K562 (cell line): ENCODE measurements at regions not wholly inside any gene's neighbourhood (a gene's known extent, or its start where the extent isn't known, plus 50 kb on each side); places are given as distances from the start of the nearest gene placed in this dataset.
A peak's percentile ranks its signal among the peaks of the same experiment; 100 is the strongest.

ENCODE experiments used
- BACH1 ChIP-seq: fragments of 200-800 bp; sonication (Bioruptor generic); IDR thresholded peaks from 2 replicates; pipeline ENCODE4 v1.6.1; 2016; ENCODE audit warnings: missing genetic modification characterization, missing compliant biosample characterization
- BDP1 ChIP-seq: IDR thresholded peaks from 3 replicates; pipeline ENCODE4 v1.6.1; 2011; ENCODE audit not compliant: insufficient read length, insufficient read depth
- BRD9 ChIP-seq: fragments of 450-650 bp; IDR thresholded peaks from 2 replicates; pipeline ENCODE4 v1.6.1; 2018; ENCODE audit warnings: low read depth; ENCODE audit not compliant: partially characterized antibody
- KLF13 ChIP-seq: fragments of 450-650 bp; IDR thresholded peaks from 2 replicates; pipeline ENCODE4 v1.6.1; 2016; ENCODE audit warnings: missing genetic modification characterization, low read depth, mild to moderate bottlenecking, missing compliant biosample characterization, moderate library complexity, borderline replicate concordance
- KLF6 ChIP-seq: fragments of 250-450 bp; sonication (Bioruptor Pico); IDR thresholded peaks from 2 replicates; pipeline ENCODE4 v1.4.0; 2020; ENCODE audit warnings: mild to moderate bottlenecking, moderate library complexity, borderline replicate concordance
- MBD1 ChIP-seq: fragments of 250-450 bp; sonication (Bioruptor Pico); IDR thresholded peaks from 2 replicates; pipeline ENCODE4 v1.8.0; 2022; ENCODE audit warnings: inconsistent platforms
- MTA2 ChIP-seq: fragments of 450-650 bp; IDR thresholded peaks from 2 replicates; pipeline ENCODE4 v1.6.1; 2016; ENCODE audit warnings: low read depth
- MYBL2 ChIP-seq, 2 experiments: fragments of 450-650 bp in 1 of 2; sonication (generic) in 1 of 2; formaldehyde crosslinking in 1 of 2; IDR thresholded peaks; 2 replicates each; pipeline versions ENCODE4 v1.6.1 to v1.8.1; 2017 to 2022; ENCODE audit warnings: borderline replicate concordance in 1 of 2, inconsistent platforms in 1 of 2, low read depth in 1 of 2, mild to moderate bottlenecking in 1 of 2, missing genetic modification reagents in 1 of 2, moderate library complexity in 1 of 2
- NR4A1 ChIP-seq, 2 experiments: fragments of 250-450 bp in 1 of 2; fragments of 450-650 bp in 1 of 2; sonication (Bioruptor Pico) in 1 of 2; IDR thresholded peaks; 2 replicates each; pipeline versions ENCODE4 v1.4.0 to v1.6.1; 2016 to 2020; ENCODE audit warnings: mild to moderate bottlenecking in 2 of 2, missing compliant biosample characterization in 1 of 2, missing genetic modification characterization in 1 of 2, moderate library complexity in 1 of 2
- PBX2 ChIP-seq, 2 experiments: IDR thresholded peaks in 1 of 2; conservative IDR thresholded peaks in 1 of 2; 2 replicates each; pipeline ENCODE4 v1.6.1; 2016; ENCODE audit warnings: low read depth in 2 of 2, mild to moderate bottlenecking in 1 of 2, missing compliant biosample characterization in 1 of 2, missing genetic modification characterization in 1 of 2, moderate library complexity in 1 of 2
- POLR3G ChIP-seq: IDR thresholded peaks from 2 replicates; pipeline ENCODE4 v1.6.1; 2011; ENCODE audit not compliant: insufficient read length, insufficient replicate concordance; ENCODE audit errors: extremely low read depth
- SETDB1 ChIP-seq: IDR thresholded peaks from one replicate; pipeline ENCODE4 v1.6.1; 2012; ENCODE audit warnings: low read length, control low read depth, inconsistent platforms
- SOX6 ChIP-seq: fragments of 450-650 bp; IDR thresholded peaks from 2 replicates; pipeline ENCODE4 v1.6.1; 2014; ENCODE audit warnings: mild to moderate bottlenecking
- TCF7 ChIP-seq: sonication (generic); IDR thresholded peaks from 2 replicates; pipeline ENCODE4 v1.6.1; 2016; ENCODE audit warnings: antibody characterized with exemption, borderline replicate concordance
- TEAD4 ChIP-seq, 2 experiments: sonication (generic) in 1 of 2; formaldehyde crosslinking in 1 of 2; IDR thresholded peaks; 2 replicates each; pipeline versions ENCODE4 v1.6.1 to v1.8.0; 2012 to 2022; ENCODE audit warnings: borderline replicate concordance in 1 of 2, inconsistent platforms in 1 of 2, low read length in 1 of 2, mild to moderate bottlenecking in 1 of 2, missing genetic modification reagents in 1 of 2
- TF ChIP-seq, protein P1 (sequence below): sonication (generic); formaldehyde crosslinking; IDR thresholded peaks from 2 replicates; pipeline ENCODE4 v1.8.1; 2023; ENCODE audit warnings: mild to moderate bottlenecking, missing genetic modification reagents

DNA sequence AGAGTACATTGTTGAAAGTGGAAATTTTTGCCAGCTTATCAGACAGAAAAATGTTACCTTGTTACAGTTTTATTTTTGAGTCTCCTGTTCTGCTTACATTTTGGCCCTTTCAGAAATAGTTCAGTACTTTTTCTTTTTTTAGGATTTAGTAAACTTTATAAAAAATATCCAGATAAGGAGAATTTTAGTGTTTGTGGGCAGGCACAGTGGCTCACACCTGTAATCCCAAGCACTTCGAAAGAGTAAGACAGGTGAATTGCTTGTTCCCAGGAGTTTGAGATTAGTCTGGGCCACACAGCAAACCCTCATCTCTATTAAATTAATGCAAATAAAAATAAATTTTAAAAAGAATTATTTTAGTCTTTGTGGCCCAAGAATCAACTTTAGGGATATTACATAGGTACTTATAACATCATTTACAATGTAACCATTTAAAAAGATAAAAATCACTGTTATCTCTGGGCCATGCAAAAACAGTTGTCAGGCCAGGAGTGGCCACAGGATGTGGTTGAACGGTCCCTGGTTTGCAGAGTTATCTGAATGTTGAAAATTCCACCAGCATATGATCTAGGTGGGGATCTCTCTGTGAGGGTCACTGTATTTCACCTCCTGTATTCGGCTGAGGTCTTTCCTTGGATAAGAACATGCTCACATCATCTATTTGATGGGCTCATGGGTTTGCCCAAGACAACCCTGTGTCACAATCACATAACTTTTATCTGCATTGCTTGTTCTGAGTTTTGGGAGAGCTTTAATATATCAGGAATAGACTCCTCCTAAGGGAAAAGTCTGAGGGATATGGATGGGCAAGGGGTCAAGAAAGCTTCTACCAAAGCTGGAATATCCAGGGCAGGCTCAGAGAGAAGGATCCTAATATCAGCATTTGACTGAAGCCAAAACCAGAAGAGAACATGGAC, 91.5 kb downstream of the GGTLC2 start (continued):
- no peak for TF ChIP-seq PBX2 (CRISPR knock-in tag; IDR thresholded peaks at IDR 0.05; ENCODE audit: low read depth)
- TF ChIP-seq PBX2 (tag; conservative IDR thresholded peaks at IDR 0.05; ENCODE audit: low read depth), result no peak
- no peak for TF ChIP-seq BRD9
- TF ChIP-seq TEAD4 (IDR thresholded peaks at IDR 0.05; ENCODE audit: low read length), result peak; percentile 90; the same call in 1 of the 2 replicates
- TF ChIP-seq TEAD4 (CRISPR knock-in tag; IDR thresholded peaks at IDR 0.05; ENCODE audit: borderline replicate concordance), result no peak
- TF ChIP-seq, protein P1, sequence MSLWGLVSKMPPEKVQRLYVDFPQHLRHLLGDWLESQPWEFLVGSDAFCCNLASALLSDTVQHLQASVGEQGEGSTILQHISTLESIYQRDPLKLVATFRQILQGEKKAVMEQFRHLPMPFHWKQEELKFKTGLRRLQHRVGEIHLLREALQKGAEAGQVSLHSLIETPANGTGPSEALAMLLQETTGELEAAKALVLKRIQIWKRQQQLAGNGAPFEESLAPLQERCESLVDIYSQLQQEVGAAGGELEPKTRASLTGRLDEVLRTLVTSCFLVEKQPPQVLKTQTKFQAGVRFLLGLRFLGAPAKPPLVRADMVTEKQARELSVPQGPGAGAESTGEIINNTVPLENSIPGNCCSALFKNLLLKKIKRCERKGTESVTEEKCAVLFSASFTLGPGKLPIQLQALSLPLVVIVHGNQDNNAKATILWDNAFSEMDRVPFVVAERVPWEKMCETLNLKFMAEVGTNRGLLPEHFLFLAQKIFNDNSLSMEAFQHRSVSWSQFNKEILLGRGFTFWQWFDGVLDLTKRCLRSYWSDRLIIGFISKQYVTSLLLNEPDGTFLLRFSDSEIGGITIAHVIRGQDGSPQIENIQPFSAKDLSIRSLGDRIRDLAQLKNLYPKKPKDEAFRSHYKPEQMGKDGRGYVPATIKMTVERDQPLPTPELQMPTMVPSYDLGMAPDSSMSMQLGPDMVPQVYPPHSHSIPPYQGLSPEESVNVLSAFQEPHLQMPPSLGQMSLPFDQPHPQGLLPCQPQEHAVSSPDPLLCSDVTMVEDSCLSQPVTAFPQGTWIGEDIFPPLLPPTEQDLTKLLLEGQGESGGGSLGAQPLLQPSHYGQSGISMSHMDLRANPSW, result 0 out of 2 replicates have a peak, but pooled peaks have one; percentile 65
- no peak for TF ChIP-seq KLF13 (tag)
- no peak for TF ChIP-seq MTA2
- no peak for TF ChIP-seq MYBL2 (IDR thresholded peaks at IDR 0.05; ENCODE audit: low read depth)
- TF ChIP-seq MYBL2 (CRISPR knock-in tag; IDR thresholded peaks at IDR 0.05; ENCODE audit: borderline replicate concordance), result no peak
- TF ChIP-seq BACH1 (tag), result 0 out of 2 replicates have a peak, but pooled peaks have one; percentile 26
- TF ChIP-seq KLF6 (CRISPR knock-in tag), result no peak
- TF ChIP-seq NR4A1 (CRISPR knock-in tag; IDR thresholded peaks at IDR 0.05), result no peak
- no peak for TF ChIP-seq NR4A1 (tag; IDR thresholded peaks at IDR 0.05)
- TF ChIP-seq BDP1, result no peak
- no peak for TF ChIP-seq TCF7
- no peak for TF ChIP-seq SOX6
- TF ChIP-seq SETDB1, result no peak
- no peak for TF ChIP-seq POLR3G
- no peak for TF ChIP-seq MBD1 (CRISPR knock-in tag)
